ENCODE measurements at regions not wholly inside any gene's neighbourhood (a gene's known extent, or its start where the extent isn't known, plus 50 kb on each side); places are given as distances from the start of the nearest gene placed in this dataset.

- in situ Hi-C loops (cut with HindIII; ENCODE audit: low sequenced_read_pairs), result no loop called here
Measured at GRCh38 chr1:164475834-164476233, 83.2 kb upstream of the PBX1 start.

GRCh38 chr1:164477343-164477742 is 81.6 kb upstream of the PBX1 start:
- in situ Hi-C loops (cut with HindIII; ENCODE audit: low sequenced_read_pairs), result no loop called here

GRCh38 chr1:164479242-164479641 is 79.7 kb upstream of the PBX1 start:
- in situ Hi-C loops (cut with HindIII; ENCODE audit: low sequenced_read_pairs), result no loop called here

- in situ Hi-C loops (cut with HindIII; ENCODE audit: low sequenced_read_pairs), result loop anchor here (5.0 kb wide), 1 partner anchor 37 kb away; no protein-coding TSS in a partner anchor
Measured at GRCh38 chr1:164480285-164480907, 78.6 kb upstream of the PBX1 start.

GRCh38 chr1:164495905-164496304 is 63.1 kb upstream of the PBX1 start:
- in situ Hi-C loops (cut with HindIII; ENCODE audit: low sequenced_read_pairs), result no loop called here

GRCh38 chr1:164498792-164499191 is 60.2 kb upstream of the PBX1 start:
- in situ Hi-C loops (cut with HindIII; ENCODE audit: low sequenced_read_pairs), result no loop called here

GRCh38 chr1:164504749-164505148 is 54.2 kb upstream of the PBX1 start:
- in situ Hi-C loops (cut with HindIII; ENCODE audit: low sequenced_read_pairs), result no loop called here
